ENCODE measurements at regions not wholly inside any gene's neighbourhood (a gene's known extent, or its start where the extent isn't known, plus 50 kb on each side); places are given as distances from the start of the nearest gene placed in this dataset.

DNA sequence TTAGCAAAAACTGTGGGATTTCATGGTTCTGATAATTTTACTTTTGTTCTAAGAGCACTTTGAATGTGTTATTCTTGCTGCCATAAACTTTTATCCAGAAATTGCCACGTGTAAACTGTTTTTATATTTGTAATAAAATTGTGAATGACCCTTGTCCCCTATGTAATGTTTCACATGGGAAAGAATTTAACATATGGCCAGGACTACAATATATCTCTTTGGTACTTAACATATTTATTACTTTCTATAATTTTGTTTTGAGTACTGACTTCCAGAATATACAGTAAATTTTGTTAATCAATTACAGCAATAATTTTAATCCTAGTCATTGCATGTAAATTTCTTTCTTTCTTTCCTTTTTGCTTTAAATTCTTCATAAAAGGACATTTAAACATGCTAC is 735.0 kb upstream of the PHF14 start:
- intact Hi-C loops (cut with micrococcal nuclease) = no loop called here

DNA sequence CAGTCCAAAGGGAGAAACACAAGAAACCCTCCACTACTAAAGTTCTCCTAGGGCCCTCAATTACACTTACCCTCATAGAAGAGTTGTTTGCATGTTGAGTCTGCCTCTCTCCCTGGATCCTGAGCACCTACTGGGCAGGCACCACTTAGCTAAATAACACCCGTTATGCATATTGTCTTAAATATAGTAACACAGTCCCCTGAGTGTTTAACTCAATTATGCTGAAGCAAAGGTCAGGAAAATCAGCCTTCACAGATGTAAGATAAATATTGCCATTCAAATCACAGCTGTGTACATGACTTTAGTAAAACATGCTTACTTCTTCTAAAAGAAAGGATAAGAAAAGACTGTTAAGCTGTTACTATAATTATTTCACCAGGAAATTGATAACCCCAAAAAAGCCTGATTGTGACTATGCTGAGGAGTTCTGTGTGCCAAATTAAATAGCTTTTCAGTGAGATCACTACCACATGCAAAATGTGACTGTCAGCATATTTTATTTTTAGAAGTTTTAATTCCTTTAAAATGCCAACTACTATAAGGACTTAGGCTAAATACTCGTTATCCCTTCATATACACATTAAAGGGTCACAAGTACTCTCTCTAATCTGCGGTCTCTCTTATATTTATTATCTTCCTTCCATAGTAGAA is 733.9 kb upstream of the PHF14 start:
- intact Hi-C loops (cut with micrococcal nuclease) = no loop called here

DNA sequence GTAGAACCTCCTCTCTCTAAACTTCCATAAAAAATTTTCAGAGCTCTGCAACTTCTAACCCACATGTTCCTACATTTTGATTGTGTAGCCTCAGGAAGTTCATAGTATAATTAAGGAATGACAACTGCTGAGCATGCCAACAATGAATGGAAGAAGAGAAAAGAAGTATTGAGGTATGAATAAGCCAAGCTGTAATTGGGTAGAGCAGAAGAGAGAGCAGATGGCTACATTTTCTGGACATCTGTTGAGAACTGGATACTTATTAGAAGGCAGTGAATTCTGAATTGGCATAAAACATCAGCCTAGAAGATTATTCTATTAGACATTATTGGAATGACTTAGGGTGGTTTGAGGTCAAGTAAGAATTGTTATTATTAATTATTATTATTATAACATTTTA is 728.3 kb upstream of the PHF14 start:
- intact Hi-C loops (cut with micrococcal nuclease) = no loop called here

DNA sequence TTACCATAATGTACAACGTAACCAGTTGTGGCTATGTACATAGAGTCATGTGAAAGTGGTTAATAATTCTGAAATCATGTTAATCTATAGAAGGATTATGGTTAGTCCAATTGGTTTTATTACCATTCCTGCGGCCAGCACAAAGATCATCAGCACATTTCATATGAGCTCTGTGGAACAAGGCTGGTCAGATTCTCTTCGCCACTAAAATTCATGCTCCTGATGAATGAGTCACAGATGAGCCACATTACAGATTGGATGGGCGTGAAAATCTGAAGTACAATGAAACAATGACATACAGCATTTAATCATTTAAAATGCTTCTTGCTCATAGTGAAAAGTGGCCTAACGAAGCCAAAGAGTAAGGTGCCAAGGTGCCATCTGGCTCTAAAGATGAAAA is 716.2 kb upstream of the PHF14 start:
- intact Hi-C loops (cut with micrococcal nuclease) = no loop called here

DNA sequence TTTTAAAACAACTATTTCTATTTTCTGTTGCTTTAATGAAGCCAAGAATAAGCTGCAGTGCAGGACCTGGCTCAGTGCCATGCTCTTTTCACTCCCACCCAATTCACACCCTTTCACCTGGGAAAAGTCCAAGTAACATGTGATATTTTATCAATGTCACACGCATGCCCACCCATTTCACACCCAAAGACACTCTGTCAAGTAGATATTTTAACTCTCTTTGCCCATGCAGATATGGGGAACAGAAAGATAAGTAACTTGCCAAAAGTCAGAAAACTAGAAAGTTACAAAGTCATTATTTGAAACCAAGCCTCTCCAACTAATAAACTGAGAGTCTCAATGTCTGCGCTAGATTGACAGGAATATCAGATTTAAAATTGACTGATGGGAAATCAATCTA is 706.7 kb upstream of the PHF14 start:
- intact Hi-C loops (cut with micrococcal nuclease) = no loop called here

DNA sequence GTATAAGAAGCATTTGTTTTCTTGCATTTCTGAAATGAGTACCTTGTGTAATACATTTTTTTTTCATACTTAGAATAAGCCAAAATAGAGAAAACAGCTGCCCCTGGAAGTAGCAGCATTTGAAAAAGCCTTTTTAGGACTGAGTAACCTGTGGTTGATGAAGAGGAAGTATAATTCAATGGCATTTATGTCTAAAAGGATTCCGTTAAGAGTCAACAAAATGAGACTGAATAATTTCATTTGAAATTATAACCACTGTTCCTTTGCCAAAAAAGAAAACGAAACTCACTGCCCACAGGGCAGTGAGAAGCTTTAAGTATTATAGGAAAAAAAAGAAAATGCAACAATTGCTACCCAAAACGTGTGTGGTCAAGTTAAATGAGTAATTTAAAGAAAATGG is 705.6 kb upstream of the PHF14 start:
- intact Hi-C loops (cut with micrococcal nuclease) = no loop called here

DNA sequence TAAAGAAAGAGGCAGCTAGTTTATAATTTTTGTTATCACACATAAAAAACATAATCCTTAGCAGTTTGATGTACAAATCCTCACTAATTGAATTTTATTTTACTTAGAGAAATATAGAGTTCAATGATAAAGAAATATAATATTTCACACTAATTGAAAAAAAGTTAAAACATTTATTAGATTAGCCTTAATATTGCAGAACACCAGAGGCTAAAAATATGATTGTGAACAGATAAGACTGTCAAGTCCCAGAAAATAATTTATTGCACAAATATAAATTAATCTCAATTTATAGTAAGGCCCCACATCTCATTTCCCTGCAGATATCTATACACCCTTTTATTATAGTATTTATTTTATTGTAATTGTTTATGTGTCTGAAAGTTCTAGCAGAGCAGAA is 690.8 kb upstream of the PHF14 start:
- intact Hi-C loops (cut with micrococcal nuclease) = no loop called here

DNA sequence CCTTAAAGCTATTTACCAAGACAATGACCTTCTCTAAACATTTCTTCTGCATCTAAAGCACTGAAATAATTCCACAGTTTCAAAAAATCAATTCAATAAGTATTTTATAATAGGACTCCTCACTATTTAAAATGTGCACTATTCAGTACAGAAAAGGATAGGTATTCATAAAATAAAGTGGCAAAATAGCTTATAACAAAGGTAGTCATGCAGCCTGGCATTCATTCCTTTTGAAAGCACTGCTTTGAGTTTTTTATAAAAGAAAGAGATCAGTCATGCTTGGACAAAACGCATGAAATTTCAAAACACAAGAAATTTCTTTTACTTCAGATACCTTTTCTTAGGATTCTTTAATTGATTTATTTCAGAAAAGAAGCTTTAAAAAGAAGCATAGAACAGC is 689.7 kb upstream of the PHF14 start:
- intact Hi-C loops (cut with micrococcal nuclease) = no loop called here

DNA sequence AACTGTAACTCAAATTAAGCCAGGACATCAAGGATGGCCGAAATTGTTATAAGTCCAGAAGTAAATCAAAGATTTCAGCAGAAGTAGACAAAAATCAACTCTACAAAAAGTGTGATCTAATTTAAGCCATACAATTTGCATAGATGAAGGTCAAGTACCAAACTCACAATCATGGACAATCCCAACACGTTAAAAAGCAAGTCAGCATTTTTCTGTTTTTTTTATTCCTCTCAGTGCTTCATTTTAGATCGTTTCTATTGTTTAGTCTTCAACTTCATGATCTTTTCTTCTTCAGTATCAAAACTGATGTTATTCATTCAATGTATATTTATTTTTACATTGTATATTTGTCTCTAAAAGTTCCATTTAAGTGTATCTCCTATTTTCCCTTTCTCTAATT is 674.3 kb upstream of the PHF14 start:
- intact Hi-C loops (cut with micrococcal nuclease) = no loop called here

DNA sequence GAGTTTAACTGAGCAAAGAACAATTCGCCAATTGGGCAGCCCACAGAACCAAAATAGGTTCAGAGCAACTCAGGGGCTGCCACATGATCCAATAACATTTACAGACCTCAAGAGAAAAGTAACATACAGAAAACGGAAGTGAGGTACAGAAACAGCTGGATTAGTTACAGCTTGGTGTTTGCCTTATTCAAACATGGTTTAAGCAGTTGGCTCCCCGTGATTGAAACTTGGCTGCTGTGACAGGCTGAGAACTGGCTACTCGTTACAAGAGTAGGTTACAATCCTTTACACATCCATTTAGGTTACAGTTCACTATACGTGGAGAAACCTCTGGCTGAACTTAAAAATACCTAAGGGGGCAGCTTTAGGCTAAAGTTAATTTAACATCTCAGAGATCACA is 673.1 kb upstream of the PHF14 start:
- intact Hi-C loops (cut with micrococcal nuclease) = no loop called here

DNA sequence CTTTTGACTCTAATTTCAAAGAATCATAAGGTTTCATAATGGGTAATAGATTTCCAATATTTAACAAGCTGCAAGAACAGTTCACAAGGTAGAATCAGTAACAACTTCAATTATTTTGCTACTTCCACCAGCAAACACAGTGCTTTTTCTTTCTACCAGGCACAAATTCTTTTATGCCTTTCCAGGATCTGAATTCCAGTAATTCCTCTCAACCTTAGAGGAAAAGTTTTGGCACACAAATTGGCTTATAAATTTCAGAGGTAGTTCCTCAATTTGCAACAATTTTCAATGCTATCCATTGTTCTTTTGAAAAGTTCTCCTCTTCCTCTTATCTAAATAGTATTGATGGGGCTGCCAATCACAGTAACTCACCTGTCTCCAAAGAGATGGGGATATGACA is 665.4 kb upstream of the PHF14 start:
- intact Hi-C loops (cut with micrococcal nuclease) = no loop called here

DNA sequence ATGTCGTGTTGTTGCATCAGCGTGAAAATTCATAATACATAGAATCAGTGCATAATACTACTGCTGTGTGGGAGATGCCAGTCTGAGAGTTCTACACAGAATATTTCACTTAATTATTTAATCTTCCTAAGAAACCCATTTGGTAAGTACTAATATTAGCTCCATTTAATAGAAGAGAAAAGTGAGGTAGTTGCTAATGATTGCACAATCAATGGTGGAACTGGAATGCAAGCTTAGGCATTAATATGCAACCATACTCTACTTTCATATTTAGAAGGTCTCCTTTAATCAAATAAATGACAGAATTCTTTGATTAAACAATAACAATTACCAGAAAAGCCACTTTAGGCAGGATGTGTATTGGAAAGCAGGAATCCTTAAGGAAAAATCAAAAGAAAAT is 660.7 kb upstream of the PHF14 start:
- intact Hi-C loops (cut with micrococcal nuclease) = no loop called here

DNA sequence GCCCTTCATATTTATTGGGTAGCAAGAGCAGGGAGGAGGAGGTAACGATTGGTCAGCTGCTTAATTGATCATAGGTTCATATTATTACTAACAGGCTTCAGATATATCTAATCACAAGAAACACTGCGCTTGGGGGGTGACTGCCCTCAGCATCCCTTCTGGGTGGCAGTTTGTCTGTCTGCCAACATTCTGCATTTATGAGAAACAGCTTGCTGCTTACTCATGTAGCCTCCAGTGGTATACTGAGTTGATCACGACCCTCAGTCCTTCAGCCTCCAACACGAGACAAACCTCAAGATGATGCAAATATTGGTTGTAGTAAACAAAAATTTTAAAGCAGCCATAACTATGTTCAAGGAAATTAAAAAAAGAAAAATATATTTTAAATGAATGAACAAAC is 657.8 kb upstream of the PHF14 start:
- intact Hi-C loops (cut with micrococcal nuclease) = no loop called here

DNA sequence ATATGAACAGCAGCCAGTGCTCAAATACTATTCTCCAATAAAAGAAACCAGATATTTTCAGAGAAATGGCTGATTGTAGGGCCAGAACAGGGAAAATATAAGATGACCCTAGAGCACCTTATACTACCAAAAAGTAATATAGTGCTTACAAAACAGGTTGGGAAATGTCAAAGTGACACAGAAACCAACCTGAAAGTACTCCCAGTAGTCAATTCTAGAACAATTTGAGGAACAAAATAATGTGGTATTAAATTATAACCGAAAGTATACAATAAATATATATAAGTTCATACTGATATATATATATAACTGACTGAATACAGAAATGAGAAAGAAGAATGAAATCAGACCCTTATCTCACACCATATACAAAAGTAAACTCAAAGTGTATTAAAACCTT is 657.2 kb upstream of the PHF14 start:
- intact Hi-C loops (cut with micrococcal nuclease) = no loop called here

DNA sequence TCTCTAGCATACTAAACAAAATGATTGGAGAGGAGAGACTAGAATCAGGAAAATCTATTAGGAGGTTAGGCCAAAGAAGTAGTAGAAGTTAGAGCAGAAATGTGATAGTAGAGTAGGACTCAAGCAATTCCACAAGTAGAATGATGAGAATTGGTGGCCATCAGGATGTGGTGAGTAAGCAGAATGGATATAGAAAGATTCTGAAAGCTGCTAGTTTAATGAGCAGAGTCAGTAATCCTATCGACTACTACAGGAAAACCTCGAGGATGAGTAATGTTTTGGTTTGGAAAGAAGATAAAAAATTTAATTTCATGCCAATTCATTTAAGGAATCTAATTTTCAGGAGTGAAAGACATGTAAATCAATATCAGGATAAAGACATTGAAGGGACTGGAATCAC is 648.3 kb upstream of the PHF14 start:
- intact Hi-C loops (cut with micrococcal nuclease) = no loop called here

DNA sequence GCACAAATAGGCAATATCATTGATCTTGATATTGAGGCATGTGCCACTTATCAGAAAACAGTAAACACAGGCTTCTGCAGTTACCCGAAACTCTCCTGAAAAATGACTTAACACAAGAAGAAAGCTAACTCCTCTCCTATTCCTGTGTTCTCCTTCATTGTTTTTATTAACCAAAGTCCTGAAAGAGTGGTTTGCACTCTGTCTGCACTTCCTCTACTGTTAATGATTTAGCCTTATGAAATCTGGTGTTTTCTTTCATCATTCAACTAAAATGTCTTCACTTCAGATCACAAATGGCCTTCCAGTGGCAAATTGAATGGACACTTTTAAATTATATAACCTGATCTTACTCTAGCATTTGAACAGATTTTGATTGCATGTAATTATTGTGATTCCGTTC is 630.6 kb upstream of the PHF14 start:
- intact Hi-C loops (cut with micrococcal nuclease) = no loop called here

DNA sequence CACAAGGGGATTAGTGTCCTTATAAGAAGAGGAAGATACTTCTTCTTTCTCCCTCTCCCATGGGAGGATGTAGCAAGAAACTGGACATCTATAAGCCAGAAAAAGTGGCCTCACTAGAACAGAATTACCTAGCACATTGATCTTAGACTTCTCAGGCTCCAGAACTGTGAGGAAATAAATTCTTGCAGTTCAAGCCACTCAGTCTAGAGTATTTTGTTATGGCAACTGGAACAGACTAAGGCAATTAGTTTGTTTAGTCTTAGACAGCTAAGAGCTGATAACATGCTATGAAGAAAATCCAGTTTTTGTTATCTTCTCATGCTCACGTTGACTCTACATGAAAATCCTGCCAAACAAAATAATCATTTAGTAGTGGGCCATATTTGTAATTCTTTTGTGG is 627.6 kb upstream of the PHF14 start:
- intact Hi-C loops (cut with micrococcal nuclease) = no loop called here

DNA sequence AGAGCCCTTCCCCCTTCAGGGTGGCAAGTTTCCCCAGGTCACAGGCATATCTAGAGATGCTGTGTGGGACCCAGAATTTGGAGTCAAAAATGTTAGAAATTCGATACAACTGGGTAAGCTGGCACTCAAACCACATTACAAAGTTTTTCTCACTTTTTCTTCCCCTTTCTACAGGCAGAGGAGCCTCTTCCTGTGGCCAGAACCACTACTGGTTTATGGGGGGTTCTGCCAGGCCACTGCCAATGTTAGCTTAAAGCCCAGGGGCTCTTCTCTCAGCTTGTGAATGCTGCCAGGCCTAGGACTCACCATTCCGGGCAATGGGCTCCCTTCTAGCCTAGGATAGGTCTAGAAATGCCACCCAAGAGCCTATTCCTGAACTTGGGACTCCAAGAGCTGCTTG is 617.9 kb upstream of the PHF14 start:
- intact Hi-C loops (cut with micrococcal nuclease) = no loop called here

DNA sequence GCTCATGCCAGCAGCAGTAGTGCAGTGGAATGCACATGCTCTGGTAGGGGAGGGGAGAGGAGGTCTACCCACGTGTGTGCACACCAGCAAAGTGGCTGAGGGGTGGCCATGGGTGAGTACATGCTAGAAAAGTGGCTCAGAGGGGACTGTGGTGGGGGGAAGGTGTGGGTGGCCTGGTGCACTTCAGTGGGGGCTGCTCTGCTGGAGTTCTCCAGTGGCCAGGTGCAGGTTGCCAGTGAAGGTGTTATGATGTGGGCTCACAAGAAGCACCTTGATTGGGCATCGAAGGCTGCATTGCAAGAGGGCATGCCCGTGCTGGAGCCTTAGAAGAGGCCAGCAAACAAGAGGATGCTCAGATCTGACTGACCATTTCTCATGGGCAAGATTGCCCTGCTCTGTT is 613.6 kb upstream of the PHF14 start:
- intact Hi-C loops (cut with micrococcal nuclease) = no loop called here

DNA sequence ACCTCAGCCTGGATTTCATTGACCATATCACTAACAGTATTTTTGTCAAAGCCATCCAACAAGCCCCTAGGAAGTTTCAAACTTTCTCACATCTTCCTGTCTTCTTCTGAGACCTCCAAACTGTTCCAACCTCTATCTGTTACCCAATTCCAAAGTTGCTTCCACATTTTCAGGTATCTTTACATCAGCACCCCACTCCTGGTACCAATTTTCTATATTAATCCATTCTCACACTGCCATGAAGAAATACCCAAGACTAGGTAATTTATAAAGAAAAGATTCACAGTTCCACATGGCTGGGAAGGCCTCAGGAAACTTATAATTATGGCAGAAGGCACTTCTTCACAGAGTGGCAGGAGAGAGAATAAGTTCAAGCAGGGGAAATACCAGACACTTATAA is 571.9 kb upstream of the PHF14 start:
- intact Hi-C loops (cut with micrococcal nuclease) = no loop called here

DNA sequence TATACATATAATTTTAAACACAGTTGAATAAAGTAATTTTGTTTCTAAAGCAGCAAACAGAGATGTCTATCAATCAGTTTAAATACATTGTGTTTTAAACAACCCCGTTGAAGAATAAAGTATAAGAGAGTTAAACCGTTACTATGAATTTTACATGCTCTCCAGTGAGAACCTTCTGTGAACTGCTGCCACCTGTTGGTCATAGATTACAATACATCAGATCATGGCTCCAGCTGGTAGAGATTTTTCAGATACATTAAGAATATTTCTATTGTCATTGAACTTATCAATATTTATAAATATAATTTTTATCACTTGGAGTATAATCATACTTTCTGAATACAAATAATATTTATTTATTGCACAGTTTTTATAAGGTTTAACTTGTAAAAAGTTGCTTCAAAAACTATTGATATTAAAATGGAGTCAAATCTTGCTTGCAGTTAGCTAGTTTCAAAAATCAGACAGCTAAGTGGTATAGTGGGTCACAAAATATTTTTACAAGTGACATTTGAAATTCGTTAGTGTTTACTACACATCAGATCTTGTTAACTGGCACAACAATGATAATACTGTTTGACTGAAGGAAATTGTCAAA is 561.2 kb upstream of the PHF14 start:
- intact Hi-C loops (cut with micrococcal nuclease) = loop anchor here (5.0 kb wide), 1 partner anchor 930 kb away; no protein-coding TSS in a partner anchor

DNA sequence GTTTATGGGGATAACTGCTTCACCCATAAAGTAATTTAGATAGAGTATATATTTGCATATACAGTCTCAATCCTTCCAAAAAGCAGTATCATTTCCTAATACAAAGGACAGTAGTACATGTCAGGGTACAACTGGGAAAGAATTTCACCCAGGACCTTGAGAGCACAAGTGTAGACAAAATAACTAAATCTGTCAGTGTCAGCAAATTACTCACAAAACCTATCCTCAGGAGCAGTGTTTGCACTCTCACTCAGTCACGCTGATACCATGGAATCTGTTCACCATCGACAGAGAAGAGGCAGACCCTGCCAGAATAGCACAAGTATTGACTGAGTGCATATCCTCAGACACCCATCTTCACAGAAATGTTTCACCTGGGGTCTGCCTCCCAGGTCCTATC is 554.7 kb upstream of the PHF14 start:
- intact Hi-C loops (cut with micrococcal nuclease) = no loop called here

DNA sequence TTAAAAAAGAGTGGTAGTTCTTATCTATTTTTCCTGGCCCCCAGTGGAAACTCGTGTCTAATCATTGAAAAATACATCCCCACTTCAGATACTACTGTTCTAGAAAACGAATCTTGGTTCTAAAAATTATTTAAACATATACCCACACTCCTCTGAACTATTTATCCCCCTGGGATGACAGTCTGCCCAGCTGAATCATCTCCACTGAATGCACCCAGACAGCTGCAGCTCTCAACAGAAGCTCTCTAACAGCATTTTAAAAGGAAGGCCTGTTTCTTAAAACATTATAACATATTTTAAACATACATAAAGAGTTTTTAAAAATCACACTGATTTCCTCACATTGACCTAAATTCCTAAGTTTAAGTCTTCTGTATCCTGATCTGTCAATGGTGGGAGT is 544.6 kb upstream of the PHF14 start:
- intact Hi-C loops (cut with micrococcal nuclease) = no loop called here

DNA sequence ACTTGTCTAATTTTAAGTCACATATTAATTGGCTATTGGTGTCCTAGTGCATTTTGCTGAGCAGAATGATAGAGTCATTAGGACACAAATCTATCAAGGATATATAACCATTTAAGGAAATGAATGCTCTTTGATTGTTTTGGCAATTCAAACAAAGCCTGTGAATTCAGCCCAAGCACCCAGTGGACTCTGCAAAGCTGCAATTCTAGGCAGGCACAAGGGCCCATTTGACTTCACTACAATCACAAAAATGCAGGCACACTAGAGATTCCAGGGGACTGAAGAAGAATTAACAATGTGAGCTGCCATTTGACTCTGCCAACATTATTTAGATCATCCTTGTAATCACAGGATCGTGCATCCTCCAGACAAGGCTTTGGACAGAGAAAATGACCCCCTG is 544.2 kb upstream of the PHF14 start:
- intact Hi-C loops (cut with micrococcal nuclease) = no loop called here

Measured in T-helper 2 cell treated with Interferon-gamma antibody and Interleukin-4, amounts not matched to agents 100 ng/mL and 5 ng/mL, for 36 hours (primary cell).